GM19025 (cell line): ENCODE measurements at regions not wholly inside any gene's neighbourhood (a gene's known extent, or its start where the extent isn't known, plus 50 kb on each side); places are given as distances from the start of the nearest gene placed in this dataset.
A peak's percentile ranks its signal among the peaks of the same experiment; 100 is the strongest.

ENCODE experiments used
- ATAC-seq: cut with Tn5 transposase; IDR thresholded peaks from one replicate; pipeline ENCODE4 v1.9.1; 2021; ENCODE audit warnings: mild to moderate bottlenecking, low read depth, moderate library complexity; ENCODE audit not compliant: unreplicated experiment

DNA sequence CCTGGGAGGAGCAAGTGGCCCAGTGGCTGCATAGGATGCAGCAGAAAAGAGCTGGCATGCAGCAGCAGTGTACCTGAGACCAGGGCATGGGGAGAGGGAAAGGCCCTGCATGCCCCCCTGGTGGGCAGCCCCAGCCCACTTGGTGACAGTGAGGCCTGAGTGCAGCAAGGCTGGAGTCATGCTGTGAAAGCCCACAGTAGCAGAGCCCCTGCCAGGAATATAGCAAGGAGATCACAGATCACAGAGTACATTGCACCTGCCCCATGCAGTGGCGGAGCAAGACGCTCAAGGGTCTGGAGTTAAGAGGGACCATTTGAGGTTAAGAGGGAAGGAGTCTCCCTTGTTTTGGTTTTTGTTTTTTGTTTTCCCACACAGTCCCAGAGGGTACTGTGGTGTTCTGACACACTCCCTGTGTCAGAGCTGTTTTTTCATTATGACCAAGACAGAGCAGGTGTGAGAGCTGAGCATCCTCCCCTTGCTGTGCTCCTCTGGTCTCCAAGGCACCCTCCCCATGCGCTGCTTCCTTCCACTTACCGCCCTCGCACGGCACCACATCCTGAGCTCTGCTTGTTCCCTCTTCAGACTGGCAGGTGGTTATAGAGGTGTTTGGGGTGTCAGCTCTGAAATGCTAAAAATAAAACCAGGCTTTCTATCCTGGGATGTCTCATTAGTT, 85.0 kb upstream of the UBL3 start:
- ATAC-seq, result peak; percentile 98

DNA sequence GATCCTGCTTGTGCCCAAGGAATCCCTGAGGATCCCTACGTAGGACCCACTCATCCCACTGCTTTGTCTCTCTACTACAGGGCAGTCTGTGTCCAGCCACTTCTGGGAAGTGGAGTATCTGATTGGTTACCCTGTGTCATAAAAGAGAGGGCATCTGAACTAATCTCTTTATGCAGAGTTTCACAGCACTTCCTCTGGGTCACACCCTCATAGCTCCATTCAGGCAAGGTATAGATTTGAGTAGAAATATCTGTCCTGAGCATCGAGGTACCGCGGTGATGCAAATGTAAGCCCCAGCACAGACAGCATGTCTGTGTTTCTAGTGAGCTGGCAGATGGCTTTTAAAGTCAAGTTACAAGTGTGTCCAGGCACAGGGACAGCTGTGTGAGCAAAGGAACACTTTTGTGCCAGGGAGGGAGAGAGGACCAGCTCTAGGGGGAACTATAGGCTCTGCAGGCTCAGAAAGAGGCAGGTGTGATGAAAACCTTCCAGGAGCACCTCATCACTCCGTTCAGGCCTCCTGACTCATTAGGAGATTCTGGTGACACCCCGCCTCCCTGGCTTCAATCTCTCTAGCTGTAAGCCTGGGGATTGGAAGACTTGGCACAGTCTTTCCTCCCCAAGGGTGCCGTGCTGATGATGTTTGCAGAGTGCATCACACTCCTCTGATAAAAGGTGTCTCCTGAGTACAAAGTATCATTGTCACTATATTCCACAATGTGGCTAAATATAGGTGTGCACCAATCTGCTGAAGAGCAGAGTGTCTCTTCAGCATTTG, 84.3 kb upstream of the UBL3 start:
- ATAC-seq, result no peak

DNA sequence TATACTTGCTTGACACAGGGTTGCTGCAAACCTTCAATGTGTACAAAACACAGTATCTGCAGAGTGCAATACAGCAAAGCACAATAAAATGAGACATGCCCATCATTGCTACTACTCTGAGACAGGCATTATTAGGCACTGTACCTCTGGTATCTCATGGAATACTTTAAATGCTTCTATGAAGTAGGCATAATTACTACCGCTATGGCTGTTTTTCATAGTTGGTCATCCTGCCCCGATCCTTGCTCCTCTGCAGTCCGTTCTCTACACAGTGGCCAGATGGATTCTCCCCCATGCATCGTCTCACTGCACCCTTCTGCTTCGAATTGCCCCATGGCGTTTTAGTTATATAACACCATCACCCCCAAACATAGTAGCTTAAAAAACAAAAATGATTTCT, 83.0 kb upstream of the UBL3 start:
- ATAC-seq, result no peak

DNA sequence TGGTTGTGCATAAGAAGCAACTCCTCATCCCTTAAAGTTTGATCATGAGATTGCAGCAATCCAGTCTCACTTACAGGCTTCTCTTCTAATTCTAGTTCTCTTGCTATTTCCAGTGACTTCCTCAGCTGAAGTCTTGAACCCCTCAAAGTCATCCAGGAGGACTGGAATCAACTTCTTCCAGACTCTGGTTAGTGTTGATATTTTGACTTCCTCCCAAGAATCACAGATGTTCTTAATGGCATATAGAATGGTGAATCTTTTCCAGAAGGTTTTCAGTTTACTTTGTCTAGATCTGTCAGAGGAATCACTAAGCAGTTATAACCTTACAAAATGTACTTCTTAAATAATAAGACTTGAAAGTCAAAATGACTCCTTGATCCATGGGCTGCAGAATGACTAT, 81.3 kb upstream of the UBL3 start:
- no peak for ATAC-seq

DNA sequence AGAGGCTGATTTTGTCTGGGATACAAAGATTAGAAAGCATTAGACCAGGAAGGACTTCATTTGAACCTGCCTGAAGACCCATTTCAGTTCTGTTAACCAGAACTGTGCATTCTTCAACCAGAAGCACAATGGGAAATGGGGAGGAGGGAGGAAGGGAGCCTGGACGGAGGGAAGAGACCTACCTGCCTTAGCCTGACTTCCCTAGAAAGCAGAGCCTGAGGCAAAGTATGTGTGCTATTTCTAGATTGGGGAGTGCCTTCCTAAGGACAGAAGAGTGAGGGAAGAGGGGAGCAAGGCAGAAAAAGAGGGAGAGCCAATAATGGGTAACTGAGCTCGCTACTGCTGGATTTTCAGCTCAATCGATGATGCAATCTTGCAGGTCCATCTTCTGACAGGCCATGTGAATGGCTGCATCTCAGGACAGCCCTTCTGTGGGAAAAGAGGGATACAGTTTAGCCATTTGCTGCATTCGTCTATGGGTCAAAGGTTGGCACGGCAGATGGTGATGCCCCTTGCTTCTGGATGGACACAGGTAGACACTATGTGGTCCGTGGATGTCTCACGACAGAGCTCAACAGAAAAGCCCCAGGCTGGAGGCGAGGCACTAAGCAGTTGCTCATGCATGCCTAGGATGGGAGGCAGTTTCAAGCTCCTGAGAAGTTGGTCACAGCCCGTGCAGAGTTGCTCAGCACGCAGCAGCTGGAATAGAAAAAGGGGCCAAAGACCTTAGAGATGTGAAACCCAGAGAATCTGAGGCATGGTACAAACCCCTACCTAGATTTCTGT, 78.8 kb upstream of the UBL3 start:
- no peak for ATAC-seq

DNA sequence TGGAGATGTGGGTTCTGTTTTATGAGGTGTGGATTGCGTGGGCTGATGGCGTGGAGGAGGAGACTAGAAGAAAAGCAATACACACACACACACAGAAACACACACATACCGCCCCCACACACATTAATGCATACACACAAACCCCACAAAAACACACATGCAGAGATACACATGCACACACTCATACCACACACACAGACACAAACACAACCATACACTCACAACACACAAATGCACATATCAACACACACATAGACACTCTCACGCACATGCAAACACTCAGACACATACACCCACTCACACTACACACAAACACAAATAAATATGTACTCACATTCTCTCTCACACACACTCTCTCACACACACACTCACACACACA, 75.7 kb upstream of the UBL3 start:
- no peak for ATAC-seq

DNA sequence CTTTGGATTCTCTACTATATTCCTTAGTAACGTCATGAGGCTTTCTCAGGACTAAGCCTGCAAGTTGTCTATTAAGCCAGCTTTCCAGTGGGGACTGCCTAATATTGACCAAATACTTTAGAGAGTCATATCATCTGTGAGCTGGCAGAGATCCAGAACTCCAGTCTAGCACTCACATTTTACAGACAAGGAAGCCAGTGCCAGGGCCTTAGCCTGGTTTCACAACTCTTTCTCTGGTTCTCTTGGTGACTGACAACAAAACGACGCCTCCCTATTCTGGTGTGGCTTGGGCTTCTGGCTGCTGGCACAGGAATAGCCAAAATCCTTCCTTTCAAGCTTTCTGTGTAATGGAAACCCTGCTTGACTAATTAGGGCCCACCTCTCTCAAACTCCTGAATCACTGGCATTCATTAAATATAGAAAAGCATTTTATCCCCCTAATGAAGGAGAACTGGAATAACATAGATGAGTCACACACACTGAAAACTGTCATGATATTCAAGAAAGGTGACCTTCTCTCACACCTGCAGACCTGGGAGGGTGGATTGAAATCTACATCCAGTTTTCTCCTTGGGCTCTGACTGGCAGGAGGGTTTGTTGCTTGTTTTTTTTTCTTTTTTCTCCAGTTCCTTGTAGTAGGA, 75.2 kb upstream of the UBL3 start:
- no peak for ATAC-seq

DNA sequence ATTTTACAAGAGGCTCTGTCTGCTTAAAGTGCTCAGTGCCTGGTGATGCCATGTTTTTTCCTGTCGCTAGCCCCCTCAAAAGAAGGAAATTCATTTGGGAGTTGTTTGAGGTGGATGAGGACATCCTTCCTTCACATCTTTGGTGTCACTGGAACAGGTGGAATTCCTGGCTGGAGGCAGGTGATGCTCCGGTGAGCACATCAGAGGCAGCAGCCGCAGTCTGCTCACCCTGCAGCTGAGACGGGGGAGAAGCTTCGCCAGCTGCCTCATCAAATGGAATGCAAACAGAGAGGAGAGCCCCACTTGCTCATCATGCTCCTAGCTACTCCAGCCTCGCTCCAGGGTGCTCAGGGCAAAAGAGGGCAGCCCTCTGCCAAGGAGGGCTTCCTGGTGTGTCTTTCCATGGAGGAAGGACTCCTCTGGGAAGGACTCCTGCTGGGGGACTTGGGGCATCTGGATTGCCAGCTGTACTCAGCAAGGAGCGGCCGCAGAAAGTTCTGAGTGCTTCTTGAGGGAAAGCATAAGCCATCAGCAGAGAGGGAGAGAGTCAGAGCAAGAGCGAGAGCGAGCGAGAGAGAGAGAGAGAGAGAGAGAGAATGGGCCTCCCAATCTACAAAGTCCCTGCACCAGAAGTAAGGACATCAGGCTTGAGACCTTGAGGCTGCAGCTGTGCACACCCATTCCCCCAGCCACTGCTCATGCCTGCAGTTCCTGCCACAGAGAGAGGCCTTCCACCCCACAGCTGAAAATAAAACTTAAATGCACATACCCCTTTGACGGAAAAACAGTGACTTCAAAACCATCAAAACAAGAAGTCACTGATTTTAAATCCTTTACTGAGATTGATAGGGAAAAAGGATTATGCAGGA, 74.3 kb upstream of the UBL3 start:
- no peak for ATAC-seq

DNA sequence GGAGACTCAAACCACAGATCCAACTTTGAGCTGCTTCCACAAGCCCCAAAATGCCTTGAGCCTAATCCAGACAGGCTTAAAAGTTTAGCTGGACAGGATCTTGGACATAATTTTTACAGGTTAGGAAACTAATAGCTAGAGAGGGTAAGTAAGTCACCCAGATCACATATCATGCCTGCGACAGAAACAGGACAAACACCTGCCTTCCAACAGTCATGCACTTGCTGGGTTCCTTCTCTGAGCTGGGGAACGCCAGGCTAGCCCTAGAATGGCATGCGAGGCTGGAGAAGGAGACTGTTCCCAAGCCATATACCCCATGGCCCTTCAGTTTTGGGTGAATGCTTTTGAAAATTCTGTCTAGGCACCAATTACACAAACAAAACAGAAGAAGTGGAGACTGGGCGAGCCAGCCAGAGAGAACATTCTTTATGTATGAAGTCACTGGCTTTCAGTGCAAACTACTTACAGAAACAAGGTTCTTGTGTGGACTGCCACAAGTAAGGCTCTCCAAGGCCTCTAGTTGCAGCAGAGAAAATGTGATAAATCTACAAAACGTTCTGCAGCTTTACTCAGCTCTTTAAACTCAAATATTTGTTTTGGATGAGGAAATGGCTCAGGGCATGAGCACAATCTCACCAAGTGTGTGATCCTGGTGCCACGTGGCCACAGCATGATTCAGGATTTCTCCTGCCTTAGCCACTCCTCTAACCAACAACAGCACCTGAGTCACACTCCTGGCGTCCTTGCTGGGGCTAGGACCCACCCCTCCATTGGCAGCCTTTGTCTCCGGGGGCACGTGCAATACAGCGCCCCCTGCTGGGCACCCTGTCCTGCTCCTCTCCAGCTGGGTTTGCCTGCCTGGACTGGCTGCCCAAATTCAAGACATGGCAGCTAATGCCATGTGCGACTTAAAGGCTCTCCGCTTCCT, 73.4 kb upstream of the UBL3 start:
- ATAC-seq, result no peak

DNA sequence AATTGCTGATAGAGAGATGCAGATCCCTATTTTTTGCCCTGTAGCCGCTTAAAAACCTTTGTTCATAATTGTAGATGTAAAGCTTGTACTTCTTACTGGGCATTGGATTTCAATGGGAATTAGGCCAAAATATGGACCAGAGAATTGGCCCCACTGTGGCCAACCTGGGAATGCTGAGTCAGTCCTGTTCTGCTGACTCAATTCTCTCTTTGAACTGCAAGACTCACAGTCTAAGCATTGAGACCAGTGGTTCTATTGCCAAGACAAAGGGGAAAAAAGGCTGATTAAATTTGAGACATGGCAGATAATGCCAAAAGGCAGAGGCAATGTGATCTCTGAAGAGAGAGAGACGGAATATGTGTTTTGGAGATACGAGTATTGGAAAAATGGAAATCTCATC, 72.5 kb upstream of the UBL3 start:
- no peak for ATAC-seq

DNA sequence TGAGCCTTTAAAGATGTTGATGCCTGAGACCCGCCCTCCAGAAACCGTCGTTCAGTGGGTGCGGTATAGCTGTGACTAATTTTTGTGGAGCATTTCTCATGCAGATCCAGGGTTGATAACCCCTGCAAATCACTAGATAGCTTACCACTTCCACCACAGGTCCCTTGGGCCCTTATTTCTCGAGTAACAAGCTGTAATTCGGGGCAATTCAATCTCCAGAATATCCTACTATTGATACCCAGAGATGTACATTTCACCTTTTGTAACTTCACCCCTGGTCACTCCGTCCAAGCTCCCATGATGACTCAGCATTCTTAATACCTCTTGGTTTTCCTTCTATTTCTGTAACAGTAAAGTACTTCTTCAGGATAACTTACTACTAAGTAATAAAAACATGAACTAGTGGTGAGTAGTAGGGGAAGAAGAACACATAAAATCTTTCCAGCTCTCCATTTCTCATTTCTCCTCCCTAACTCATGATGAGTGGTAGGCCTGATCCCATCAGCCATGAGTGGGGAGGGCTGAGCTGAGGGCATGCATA, 71.9 kb upstream of the UBL3 start:
- no peak for ATAC-seq

DNA sequence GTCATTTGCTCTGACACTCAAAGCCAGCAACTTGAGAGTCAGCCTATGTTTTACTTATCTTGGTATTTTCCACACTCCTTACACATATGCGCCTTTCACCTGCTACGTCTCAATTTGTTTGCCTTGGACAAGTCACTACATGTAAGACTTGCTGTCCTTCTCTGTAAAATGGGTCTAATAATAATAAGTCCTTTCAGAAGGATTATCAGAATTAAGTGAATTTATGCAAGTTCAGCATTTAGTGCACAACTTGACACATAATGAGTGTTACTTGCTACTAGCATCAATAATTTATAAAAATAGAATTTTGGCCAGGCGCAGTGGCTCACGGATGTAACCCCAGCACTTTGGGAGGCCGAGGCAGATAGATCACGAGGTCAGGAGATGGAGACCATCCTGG, 71.1 kb upstream of the UBL3 start:
- no peak for ATAC-seq

DNA sequence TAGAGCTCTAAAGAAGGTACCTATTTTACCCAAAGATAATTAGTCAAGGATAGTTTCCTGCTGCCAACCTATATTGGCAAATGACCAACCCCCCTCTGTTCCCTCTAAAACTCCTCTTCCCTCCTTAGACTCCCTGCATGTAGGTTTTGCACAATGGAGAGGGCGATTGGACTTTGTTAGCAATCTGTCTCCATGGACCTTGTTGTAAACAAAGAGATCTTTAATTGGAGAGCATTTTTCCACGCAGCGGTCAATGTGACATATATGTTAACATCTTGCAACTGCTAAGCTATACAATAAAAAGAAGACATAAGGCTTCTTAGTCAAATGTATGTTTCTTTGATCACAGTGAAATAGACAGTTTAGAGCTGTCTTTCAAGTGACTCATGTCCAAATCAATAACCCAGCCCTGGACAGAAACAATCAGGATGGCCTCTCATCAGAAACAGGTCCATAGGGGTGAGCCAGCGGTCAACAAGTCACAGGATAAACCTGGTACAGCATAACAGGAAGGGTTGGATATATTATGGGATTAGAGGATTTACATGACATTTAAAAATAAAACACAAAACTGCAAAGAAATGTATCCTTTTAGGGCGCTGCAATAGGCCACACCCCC, 69.7 kb upstream of the UBL3 start:
- ATAC-seq, result no peak

DNA sequence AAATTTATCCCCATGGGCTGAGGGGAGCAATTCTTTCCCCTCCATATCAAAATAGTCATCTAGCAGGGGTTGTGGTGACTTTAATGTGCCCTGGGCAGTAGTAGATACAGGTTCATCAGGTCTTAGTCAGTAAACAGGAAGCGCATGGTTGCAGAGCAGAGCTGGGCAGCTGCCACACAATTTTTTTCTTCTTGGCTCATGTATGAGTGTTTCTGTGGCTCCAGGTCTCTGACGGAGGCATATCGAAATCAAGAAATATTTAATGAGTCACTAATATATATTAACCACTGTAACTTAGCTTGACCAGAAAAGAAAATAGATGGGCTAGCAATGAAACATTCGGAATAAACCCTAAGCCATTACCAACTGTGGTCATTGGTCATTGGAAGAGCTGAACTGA, 68.4 kb upstream of the UBL3 start:
- ATAC-seq, result no peak

DNA sequence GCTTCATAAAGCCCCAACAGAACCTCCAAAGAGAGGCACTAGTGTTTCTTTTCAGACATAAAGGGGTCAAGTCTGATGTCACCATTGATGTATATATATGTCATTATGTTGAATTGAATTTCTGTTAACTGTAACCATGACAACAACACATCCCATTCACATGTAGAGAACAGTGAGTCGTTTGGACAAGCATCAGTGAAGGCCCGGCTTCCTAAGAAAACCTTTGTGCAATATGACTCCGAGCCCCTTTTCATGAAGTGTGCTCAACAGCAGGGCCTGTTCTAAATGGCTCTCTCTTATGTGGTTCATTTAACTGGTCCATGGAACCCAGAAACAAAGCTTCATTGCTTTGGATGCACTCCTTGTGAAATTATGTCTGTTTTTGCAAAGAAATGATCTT, 67.2 kb upstream of the UBL3 start:
- no peak for ATAC-seq

DNA sequence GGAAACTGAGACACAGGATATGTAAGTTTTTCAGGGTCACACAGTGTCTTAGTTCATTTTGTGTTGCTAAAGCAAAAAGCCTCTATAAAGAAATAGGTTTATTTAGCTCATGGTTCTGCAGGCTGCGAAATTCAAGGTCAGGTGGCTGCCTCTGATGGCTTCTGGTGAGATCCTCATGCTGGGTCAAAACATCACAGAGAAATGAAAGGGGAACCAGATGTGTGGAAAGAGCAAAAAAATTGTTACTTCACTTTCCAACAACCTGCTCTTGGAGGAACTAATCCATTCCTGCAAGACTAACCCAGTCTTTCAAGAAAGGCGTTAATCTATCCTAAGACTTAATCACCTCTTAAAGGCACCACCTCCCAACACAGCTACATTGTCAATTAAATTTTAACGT, 64.2 kb upstream of the UBL3 start:
- ATAC-seq, result no peak

DNA sequence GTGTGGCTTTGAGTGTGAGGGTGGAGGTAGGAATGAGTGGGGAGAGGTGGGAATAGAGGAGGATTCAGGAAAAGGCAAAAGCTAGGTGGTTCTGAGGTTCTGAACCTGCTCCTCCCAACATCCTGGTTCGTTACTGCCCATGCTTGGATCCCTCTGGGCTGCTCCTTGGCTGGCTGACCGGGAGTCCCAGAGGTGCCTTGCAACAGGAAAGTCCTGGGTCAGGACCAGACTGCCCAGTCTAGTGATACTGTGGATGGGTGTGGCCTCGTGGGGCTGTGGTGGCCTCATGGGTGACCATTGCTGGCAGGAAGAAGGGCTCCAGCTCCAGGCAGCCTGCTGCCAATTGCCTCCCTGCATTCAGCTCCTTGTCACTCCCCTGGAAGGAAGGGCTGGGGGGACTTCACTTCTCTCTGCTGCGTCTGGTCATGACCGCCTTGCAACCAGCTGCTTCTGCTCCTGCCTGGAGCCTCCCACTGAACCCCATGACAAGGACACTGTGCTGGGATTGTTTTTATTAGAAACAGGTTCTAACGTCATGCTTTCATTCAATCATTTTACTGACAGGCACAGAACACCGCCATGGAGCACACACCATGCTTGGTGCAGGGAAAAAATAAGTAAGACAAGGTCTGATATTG, 61.5 kb upstream of the UBL3 start:
- ATAC-seq, result no peak
